ENCODE measurements at regions not wholly inside any gene's neighbourhood (a gene's known extent, or its start where the extent isn't known, plus 50 kb on each side); places are given as distances from the start of the nearest gene placed in this dataset.

DNA sequence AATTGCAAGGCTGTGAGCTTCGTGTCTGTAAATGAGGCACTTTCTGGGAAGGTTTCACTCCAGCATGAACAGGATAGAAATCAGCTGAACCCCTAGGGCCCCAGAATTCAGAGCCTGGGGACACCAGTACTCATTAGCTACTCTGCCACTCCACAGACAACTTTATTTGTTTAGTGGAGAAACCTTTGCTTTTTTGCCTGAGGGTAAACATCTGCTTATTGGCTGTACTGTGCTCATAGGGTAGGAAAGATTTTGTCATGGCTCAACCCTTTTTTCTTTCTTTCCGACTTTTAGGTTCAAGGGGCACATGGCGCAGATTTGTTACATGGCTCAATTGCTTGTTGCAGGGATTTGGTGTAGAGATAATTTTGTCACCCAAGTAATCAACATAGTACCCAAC lies 138.4 kb upstream of the BACE2 start:
- Histone ChIP-seq H3K14ac (ENCODE audit: insufficient read length) (no peak overlapping the region), H2BK15ac (ENCODE audit: low read length) (no peak overlapping the region), H4K8ac (ENCODE audit: extremely low read depth, insufficient read depth, low read length) (no peak overlapping the region), H2BK5ac (ENCODE audit: low read depth, low read length) (no peak overlapping the region), H2BK120ac (replicated peaks; ENCODE audit: low read depth, low read length) (no peak overlapping the region), H4K20me1 (replicated peaks in 1 of 2; ENCODE audit: control insufficient read depth in 1 of 2, insufficient read depth in 2 of 2, low read length in 2 of 2) (no peaks in the 10 kb centered on the region), H3K4ac (replicated peaks; ENCODE audit: insufficient read length, low read depth, low read length) (no peak overlapping the region), H2BK20ac (ENCODE audit: low read length) (no peak overlapping the region), H3K4me2 (ENCODE audit: insufficient read depth in 1 of 2, low read depth in 2 of 2, low read length in 2 of 2) (no peak overlapping the region), H2AK5ac (ENCODE audit: low read depth, low read length) (no peak overlapping the region), H3K27me3 (replicated peaks in 1 of 4; ENCODE audit: control insufficient read depth in 3 of 4, extremely low read depth in 1 of 4, insufficient read depth in 3 of 4, low read length in 3 of 4) (no peaks in the 10 kb centered on the region; a peak in 1 of 7 replicates), H3K23ac (ENCODE audit: insufficient read length) (no peak overlapping the region), H3K9ac (replicated peaks in 1 of 4; ENCODE audit: extremely low read depth in 1 of 4, low read depth in 3 of 4, low read length in 3 of 4) (no peak overlapping the region), H2BK12ac (ENCODE audit: low read depth, low read length) (no peak overlapping the region), H3K9me3 (ENCODE audit: insufficient read depth in 2 of 2, low read depth in 1 of 2, low read length in 1 of 2) (no peaks in the 10 kb centered on the region), H3K27ac (ENCODE audit: low read depth, low read length) (no peak overlapping the region), H3K18ac (ENCODE audit: extremely low read depth, low read length) (no peak overlapping the region), H3K4me1 (replicated peaks in 1 of 4; ENCODE audit: control insufficient read depth in 3 of 4, insufficient read depth in 4 of 4, low read length in 3 of 4) (no peaks in the 10 kb centered on the region), H2AFZ (ENCODE audit: low read length) (no peak overlapping the region), H3K23me2 (ENCODE audit: low read depth, low read length) (no peaks in the 10 kb centered on the region; the same call in 1 of the 2 replicates), H4K91ac (replicated peaks; ENCODE audit: insufficient read length, low read length) (no peak overlapping the region), H3K4me3 (ENCODE audit: extremely low read depth in 1 of 4, insufficient read depth in 2 of 4, low read depth in 3 of 4, low read length in 4 of 4) (no peak overlapping the region), H3K36me3 (ENCODE audit: control insufficient read depth in 2 of 4, insufficient read depth in 4 of 4, low read length in 3 of 4) (no peaks in the 10 kb centered on the region), H3K79me1 (ENCODE audit: low read depth, low read length) (no peaks in the 10 kb centered on the region), H3K56ac (replicated peaks; ENCODE audit: insufficient read length, low read depth, low read length) (no peak overlapping the region), H4K5ac (ENCODE audit: insufficient read length, low read depth, low read length) (no peak overlapping the region), H3K79me2 (ENCODE audit: control insufficient read depth in 1 of 2, insufficient read depth in 2 of 2, low read length in 2 of 2) (no peaks in the 10 kb centered on the region)
- FAIRE-seq (no peak), DNase-seq (ENCODE audit: low read depth in 1 of 2, low spot score in 2 of 2) (no peak)
- ChIA-PET POLR2A (ENCODE audit: partially characterized antibody) (no interaction called here), CTCF (ENCODE audit: partially characterized antibody) (interaction anchor here (1.4 kb wide), 1 partner anchor 19 kb away, joined by 3 read pairs; no protein-coding TSS in a partner anchor)
- TF ChIP-seq CHD1 (IDR thresholded peaks at IDR 0.05; ENCODE audit: low read depth, low read length) (no peak), RXRA (IDR thresholded peaks at IDR 0.05; ENCODE audit: insufficient read depth, low read depth, low read length) (no peak), CHD2 (IDR thresholded peaks at IDR 0.05; ENCODE audit: low read length) (no peak), SIN3A (conservative IDR thresholded peaks at IDR 0.05 in 1 of 2, IDR thresholded peaks at IDR 0.05 in 1 of 2; ENCODE audit: low read depth in 1 of 2, low read length in 2 of 2) (no peak), NANOG (IDR thresholded peaks at IDR 0.05; ENCODE audit: insufficient read depth, low read depth, low read length, poor library complexity, severe bottlenecking) (no peak), JUN (IDR thresholded peaks at IDR 0.05; ENCODE audit: low read depth, low read length) (no peak), CREB1 (IDR thresholded peaks at IDR 0.05) (no peak)
- 78% methylated on average over 3 of the region's 3 CpGs; no CpG with 5 or more reads in 1 of the 2 experiments for WGBS, 2 experiments (ENCODE audit: extremely low coverage in 1 of 2, insufficient coverage in 1 of 2, insufficient read length in 1 of 2, insufficient replicate concordance in 2 of 2, low coverage in 1 of 2, low lambda C conversion rate in 2 of 2, missing lambda C conversion rate in 1 of 2)

Data from H1 (cell line).